H1 (cell line): ENCODE measurements at regions not wholly inside any gene's neighbourhood (a gene's known extent, or its start where the extent isn't known, plus 50 kb on each side); places are given as distances from the start of the nearest gene placed in this dataset.

Experiments used
- ATF3 ChIP-seq: IDR thresholded peaks from 2 replicates; pipeline ENCODE4 v1.6.1; 2011; ENCODE audit warnings: low read depth, mild to moderate bottlenecking, low read length; ENCODE audit not compliant: insufficient read depth
- PHF8 ChIP-seq: fragments of 200-600 bp; sonication (generic); conservative IDR thresholded peaks from 2 replicates; pipeline ENCODE4 v1.7.1; 2012; ENCODE audit warnings: low read depth, mild to moderate bottlenecking, inconsistent platforms, low read length, moderate library complexity
- RFX5 ChIP-seq: IDR thresholded peaks from 2 replicates; pipeline ENCODE4 v1.6.1; 2011; ENCODE audit warnings: low read depth, low read length, improper control_type of control experiment, borderline replicate concordance
- TCF12 ChIP-seq: IDR thresholded peaks from 2 replicates; pipeline ENCODE4 v1.6.1; 2011; ENCODE audit warnings: low read depth, mild to moderate bottlenecking, low read length
- TEAD4 ChIP-seq: IDR thresholded peaks from 2 replicates; pipeline ENCODE4 v1.6.1; 2012; ENCODE audit warnings: low read depth, low read length, inconsistent platforms, mixed read lengths

GRCh38 chr1:163263818-163264655 lies 57.7 kb upstream of the NUF2 start (continued):
- TF ChIP-seq TEAD4 (no peak), PHF8 (no peak), RFX5 (no peak), TCF12 (no peak), ATF3 (no peak)
